Liver (tissue), 3 donors: ENCODE measurements at regions not wholly inside any gene's neighbourhood (a gene's known extent, or its start where the extent isn't known, plus 50 kb on each side); places are given as distances from the start of the nearest gene placed in this dataset.

ENCODE experiments used
- ATF3 ChIP-seq: IDR thresholded peaks from 2 replicates; pipeline ENCODE4 v1.6.1; 2016; ENCODE audit warnings: antibody characterized with exemption
- CTCF ChIP-seq: fragments of 150-350 bp; IDR thresholded peaks from 2 replicates; pipeline ENCODE4 v1.5.1; 2017; ENCODE audit warnings: improper control_type of control experiment, low read depth, low read length; ENCODE audit not compliant: missing input control
- GABPA ChIP-seq, 2 donors: IDR thresholded peaks in 1 of 2; conservative IDR thresholded peaks in 1 of 2; 2 replicates each; pipeline ENCODE4 v1.6.1; 2016; ENCODE audit warnings: antibody characterized with exemption in 2 of 2, mild to moderate bottlenecking in 1 of 2, moderate library complexity in 1 of 2
- JUND ChIP-seq, 2 donors: IDR thresholded peaks; 2 replicates each; pipeline ENCODE4 v1.6.1; 2016; ENCODE audit warnings: antibody characterized with exemption in 2 of 2
- RAD21 ChIP-seq, 2 donors: IDR thresholded peaks; 2 replicates each; pipeline ENCODE4 v1.6.1; 2016; ENCODE audit warnings: antibody characterized with exemption in 2 of 2, mild to moderate bottlenecking in 2 of 2
- REST ChIP-seq: IDR thresholded peaks from 2 replicates; pipeline ENCODE4 v1.6.1; 2016; ENCODE audit warnings: antibody characterized with exemption, mild to moderate bottlenecking
- SP1 ChIP-seq: IDR thresholded peaks from 2 replicates; pipeline ENCODE4 v1.6.1; 2018; ENCODE audit warnings: antibody characterized with exemption, mild to moderate bottlenecking
- TAF1 ChIP-seq: conservative IDR thresholded peaks from 2 replicates; pipeline ENCODE4 v1.6.1; 2016; ENCODE audit warnings: antibody characterized with exemption, mild to moderate bottlenecking
- YY1 ChIP-seq: IDR thresholded peaks from 2 replicates; pipeline ENCODE4 v1.6.1; 2016; ENCODE audit warnings: antibody characterized with exemption, mild to moderate bottlenecking
- donor health status: healthy.
- donor health status: healthy.

- no peak for TF ChIP-seq CTCF
- TF ChIP-seq TAF1 = no peak
- no peak for TF ChIP-seq ATF3
- TF ChIP-seq YY1 = no peak
- no peak for TF ChIP-seq RAD21 (IDR thresholded peaks at IDR 0.05)
- no peak for TF ChIP-seq GABPA (IDR thresholded peaks at IDR 0.05 in 1 of 2, conservative IDR thresholded peaks at IDR 0.05 in 1 of 2)
- no peak for TF ChIP-seq JUND (IDR thresholded peaks at IDR 0.05)
- no peak for TF ChIP-seq REST
- no peak for TF ChIP-seq SP1
These were observed 247.4 kb upstream of the IRX3 start for GRCh38 chr16:54533856-54534490.
